ENCODE measurements at regions not wholly inside any gene's neighbourhood (a gene's known extent, or its start where the extent isn't known, plus 50 kb on each side); places are given as distances from the start of the nearest gene placed in this dataset.

DNA sequence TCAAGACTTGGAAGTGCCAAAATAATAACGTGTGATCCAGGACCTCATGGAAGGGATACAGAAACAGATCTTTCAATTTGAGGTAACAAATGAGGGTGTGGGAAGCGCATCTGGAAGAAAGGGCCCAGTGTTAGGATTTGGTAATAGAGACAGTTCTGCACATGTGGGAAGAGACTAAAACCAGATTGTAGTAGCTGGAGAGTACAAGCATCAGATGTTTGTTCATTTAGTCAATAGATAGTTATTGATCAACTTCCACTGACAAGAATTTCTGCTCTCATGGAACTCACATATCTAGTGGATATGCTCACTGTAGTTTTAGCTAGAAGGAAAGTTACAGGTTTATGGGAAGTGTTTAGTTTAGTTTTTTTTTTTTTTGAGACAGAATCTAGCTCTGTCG lies 153.6 kb downstream of the TLR5 start:
- TF ChIP-seq, protein P1, sequence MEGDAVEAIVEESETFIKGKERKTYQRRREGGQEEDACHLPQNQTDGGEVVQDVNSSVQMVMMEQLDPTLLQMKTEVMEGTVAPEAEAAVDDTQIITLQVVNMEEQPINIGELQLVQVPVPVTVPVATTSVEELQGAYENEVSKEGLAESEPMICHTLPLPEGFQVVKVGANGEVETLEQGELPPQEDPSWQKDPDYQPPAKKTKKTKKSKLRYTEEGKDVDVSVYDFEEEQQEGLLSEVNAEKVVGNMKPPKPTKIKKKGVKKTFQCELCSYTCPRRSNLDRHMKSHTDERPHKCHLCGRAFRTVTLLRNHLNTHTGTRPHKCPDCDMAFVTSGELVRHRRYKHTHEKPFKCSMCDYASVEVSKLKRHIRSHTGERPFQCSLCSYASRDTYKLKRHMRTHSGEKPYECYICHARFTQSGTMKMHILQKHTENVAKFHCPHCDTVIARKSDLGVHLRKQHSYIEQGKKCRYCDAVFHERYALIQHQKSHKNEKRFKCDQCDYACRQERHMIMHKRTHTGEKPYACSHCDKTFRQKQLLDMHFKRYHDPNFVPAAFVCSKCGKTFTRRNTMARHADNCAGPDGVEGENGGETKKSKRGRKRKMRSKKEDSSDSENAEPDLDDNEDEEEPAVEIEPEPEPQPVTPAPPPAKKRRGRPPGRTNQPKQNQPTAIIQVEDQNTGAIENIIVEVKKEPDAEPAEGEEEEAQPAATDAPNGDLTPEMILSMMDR (IDR thresholded peaks at IDR 0.05; ENCODE audit: insufficient read depth, low read depth, low read length, missing control alignments), result no peak
- DNase-seq (ENCODE audit: low read depth), result no peak

DNA sequence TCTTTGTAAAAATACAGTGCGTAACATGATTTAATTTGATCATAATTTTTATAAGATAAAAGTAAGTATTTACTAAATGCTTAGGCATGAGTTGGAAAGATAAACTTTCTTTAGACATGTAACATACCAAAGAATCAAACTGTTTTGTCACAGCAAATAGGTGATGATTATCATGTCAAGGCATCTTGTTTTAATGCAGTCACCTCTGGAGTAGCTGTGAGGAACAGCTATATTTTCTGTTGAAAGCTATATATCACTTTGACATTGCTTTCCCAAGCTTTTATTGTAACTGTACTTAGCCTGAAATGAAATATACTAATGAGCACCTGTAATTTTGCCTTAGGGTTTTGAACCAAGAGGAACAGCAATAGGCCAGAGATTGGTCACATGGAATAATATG lies 151.9 kb downstream of the TLR5 start:
- no peak for DNase-seq (ENCODE audit: low read depth)
- no peak overlapping the region for H3K4me3 ChIP-seq (ENCODE audit: low read depth, low read length)
- TF ChIP-seq, protein P1 (IDR thresholded peaks at IDR 0.05; ENCODE audit: insufficient read depth, low read depth, low read length, missing control alignments), result no peak

More for the DNA sequence above, 153.6 kb downstream of the TLR5 start:
- no peak overlapping the region for H3K4me3 ChIP-seq (ENCODE audit: low read depth, low read length)

DNA sequence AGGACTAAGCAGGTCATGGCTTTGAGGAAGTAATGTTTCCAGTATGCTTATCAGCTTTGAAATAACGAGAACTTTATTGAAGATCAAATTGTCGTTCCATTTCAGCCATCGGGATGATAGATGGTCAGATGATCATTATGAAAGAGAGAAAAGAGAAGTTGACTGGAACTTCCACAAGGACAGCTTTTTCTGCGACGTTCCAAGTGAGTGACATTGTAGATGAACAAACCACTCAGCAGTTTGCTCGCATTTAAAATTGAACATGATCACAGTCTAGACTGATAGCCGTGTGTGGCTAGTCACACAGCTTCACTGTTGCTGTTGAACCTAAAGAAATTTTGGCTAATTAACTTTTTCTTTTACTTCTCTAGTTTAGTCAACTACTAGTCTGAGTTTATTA lies 151.1 kb downstream of the TLR5 start:
- TF ChIP-seq, protein P1 (IDR thresholded peaks at IDR 0.05; ENCODE audit: insufficient read depth, low read depth, low read length, missing control alignments), result no peak
- DNase-seq (ENCODE audit: low read depth), result no peak
- H3K4me3 ChIP-seq (ENCODE audit: low read depth, low read length), result no peak overlapping the region

DNA sequence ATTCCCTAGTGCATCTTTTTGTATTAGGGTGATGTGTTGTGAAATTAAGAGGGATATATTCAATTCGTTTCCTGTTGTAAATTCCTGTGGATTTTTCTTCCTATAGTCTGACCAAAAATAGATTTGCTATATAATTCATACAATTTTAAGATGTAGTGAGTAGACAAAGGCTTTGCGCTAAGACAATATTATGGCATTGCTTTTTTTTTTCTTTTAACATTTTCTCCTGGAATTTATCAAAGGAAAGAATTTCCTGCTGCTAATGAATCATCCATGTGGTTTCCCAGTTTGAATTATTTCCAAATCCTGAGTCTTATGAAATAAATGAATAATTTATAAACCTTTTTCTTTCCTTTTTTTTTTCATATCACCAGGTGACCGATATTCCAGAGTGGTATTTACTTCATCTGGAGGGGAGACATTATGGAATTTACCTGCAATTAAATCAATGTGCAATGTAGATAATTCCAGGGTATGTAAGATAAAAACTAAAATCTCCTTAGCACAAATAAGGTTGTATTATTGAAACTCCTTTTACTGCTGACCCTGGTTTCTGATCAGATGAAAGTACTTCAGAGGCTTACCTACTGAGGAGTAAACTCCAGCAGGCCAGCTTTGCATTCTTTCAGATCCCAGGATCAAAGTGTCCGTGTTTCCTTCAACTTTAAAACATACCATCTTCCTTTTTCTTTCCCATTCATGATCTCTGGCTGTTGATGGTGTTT lies 148.4 kb downstream of the TLR5 start:
- no peak for DNase-seq (ENCODE audit: low read depth)

DNA sequence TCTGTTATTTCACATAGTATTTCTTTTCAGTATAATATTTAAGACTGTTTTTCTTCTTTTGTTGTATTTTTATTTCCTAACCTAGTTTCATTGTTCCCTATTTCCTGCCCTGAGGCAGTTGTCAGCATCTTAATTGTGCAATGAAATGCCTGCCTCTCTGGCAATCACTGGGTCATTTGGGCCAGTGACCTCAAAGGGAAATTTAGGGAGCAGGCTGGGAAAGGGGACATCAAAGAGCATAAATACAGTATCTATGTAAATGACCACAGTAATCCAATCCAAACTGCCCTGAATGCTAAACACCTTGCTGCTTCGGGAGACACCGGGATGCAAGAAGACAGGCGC lies 147.8 kb downstream of the TLR5 start:
- H3K4me3 ChIP-seq (ENCODE audit: low read depth, low read length), result no peak overlapping the region
- DNase-seq (ENCODE audit: low read depth), result no peak
- TF ChIP-seq, protein P1 (IDR thresholded peaks at IDR 0.05; ENCODE audit: insufficient read depth, low read depth, low read length, missing control alignments), result no peak

More for the DNA sequence above, 148.4 kb downstream of the TLR5 start:
- H3K4me3 ChIP-seq (ENCODE audit: low read depth, low read length), result no peak overlapping the region
- TF ChIP-seq, protein P1 (IDR thresholded peaks at IDR 0.05; ENCODE audit: insufficient read depth, low read depth, low read length, missing control alignments), result no peak

DNA sequence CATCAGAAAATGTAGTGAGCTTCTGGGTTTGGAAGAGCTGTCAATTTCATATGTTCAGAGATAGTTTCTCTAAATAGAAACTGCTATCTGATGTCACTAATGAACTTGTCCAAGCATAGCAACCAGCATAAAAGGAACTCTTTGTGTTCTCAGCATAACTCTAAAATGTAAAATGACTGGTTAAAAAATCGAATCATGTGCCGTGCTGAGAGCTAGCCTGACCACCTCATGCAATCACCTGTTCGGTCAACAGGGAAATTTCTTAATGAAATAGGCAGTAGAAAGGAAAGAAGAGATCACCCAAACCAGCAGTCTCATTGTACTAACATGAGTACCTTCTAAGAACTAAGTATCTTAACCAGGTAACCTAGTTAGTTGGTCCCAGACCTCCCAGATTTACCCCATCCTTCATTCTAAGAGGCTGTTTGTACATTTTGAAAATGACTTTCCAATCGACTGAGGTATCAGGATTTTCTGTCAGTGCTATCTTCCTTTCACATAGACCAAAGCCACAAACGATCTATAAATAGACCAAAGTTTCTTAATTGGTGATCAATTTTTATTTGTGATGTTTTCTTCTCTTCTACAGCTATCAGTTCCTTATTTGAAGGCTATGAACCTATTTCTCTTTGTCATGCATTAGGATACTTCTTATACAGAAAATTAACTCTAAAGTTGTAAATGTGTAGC lies 147.3 kb downstream of the TLR5 start:
- DNase-seq (ENCODE audit: low read depth), result no peak
- TF ChIP-seq, protein P1 (IDR thresholded peaks at IDR 0.05; ENCODE audit: insufficient read depth, low read depth, low read length, missing control alignments), result no peak

More for the DNA sequence above, 147.3 kb downstream of the TLR5 start:
- no peak overlapping the region for H3K4me3 ChIP-seq (ENCODE audit: low read depth, low read length)

All from GM12865 (cell line).